ENCODE measurements at regions not wholly inside any gene's neighbourhood (a gene's known extent, or its start where the extent isn't known, plus 50 kb on each side); places are given as distances from the start of the nearest gene placed in this dataset.

GRCh38 chr5:25027061-25027460 is 382.3 kb upstream of the CDH10 start:
- Histone ChIP-seq H3K4me2 (ENCODE audit: low read length) (no peak overlapping the region), H3K4me3 (ENCODE audit: low read depth, low read length, poor library complexity, severe bottlenecking) (no peak overlapping the region), H3K9me2 (ENCODE audit: insufficient read depth, low read length) (no peaks in the 10 kb centered on the region), H3K4me1 (ENCODE audit: insufficient read depth, low read length, poor library complexity, severe bottlenecking) (no peaks in the 10 kb centered on the region), H3K27ac (ENCODE audit: low read depth, low read length, poor library complexity, severe bottlenecking) (no peak overlapping the region), H3K79me2 (ENCODE audit: insufficient read depth, low read depth, low read length) (no peaks in the 10 kb centered on the region), H2AFZ (ENCODE audit: low read length) (no peak overlapping the region), H4K20me1 (ENCODE audit: insufficient read depth, low read length) (no peaks in the 10 kb centered on the region), H3K9me3 (ENCODE audit: low read length) (0 out of 2 replicates have a peak, but pooled peaks cover 6% of the 10 kb centered on the region), H3K36me3 (ENCODE audit: insufficient read depth, low read length) (no peaks in the 10 kb centered on the region)
- no TSS peak for BruUV-seq (replicated peaks)
- TF ChIP-seq CTCF (conservative IDR thresholded peaks at IDR 0.05; ENCODE audit: low read length) (no peak), EZH2phosphoT487 (IDR thresholded peaks at IDR 0.05; ENCODE audit: borderline replicate concordance, low read depth, low read length) (no peak)
- ChIA-PET CTCF (ENCODE audit: unreplicated experiment) (no interaction called here), POLR2A (interaction anchor here (1.1 kb wide), 1 partner anchor 33 kb away, joined by 3 read pairs; no protein-coding TSS in a partner anchor)
- intact Hi-C loops (cut with micrococcal nuclease; ENCODE audit: unreplicated experiment) = no loop called here
- no peak for DNase-seq (ENCODE audit: low spot score)

DNA sequence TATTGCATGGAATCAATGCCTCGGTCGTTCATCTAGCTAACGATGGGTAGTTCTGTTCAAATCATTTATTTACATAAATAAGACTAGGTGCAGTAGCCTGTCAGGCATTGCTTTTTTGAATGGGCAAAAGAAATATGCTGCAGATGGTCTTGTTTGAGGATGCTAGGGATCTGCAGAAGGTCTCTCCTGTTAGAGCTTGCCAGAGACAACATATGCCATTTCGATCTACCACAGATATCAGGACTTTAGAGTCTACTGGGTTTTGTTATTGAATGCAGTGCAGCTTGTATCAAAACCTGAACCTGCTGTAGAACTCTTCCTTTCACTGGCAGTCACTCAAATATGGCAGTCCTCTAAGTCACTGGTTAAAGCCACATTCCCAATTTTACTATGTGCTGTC is 381.1 kb upstream of the CDH10 start:
- H3K4me1 ChIP-seq (ENCODE audit: insufficient read depth, low read length, poor library complexity, severe bottlenecking) = no peaks in the 10 kb centered on the region
- H3K4me3 ChIP-seq (ENCODE audit: low read depth, low read length, poor library complexity, severe bottlenecking) = no peak overlapping the region
- H2AFZ ChIP-seq (ENCODE audit: low read length) = no peak overlapping the region
- H3K4me2 ChIP-seq (ENCODE audit: low read length) = no peak overlapping the region
- no peaks in the 10 kb centered on the region for H3K36me3 ChIP-seq (ENCODE audit: insufficient read depth, low read length)
- ChIA-PET CTCF (ENCODE audit: unreplicated experiment) (no interaction called here), POLR2A (interaction anchor here (1.1 kb wide), 1 partner anchor 34 kb away, joined by 3 read pairs; no protein-coding TSS in a partner anchor)
- no TSS peak for BruUV-seq (replicated peaks)
- H3K9me2 ChIP-seq (ENCODE audit: insufficient read depth, low read length) = no peaks in the 10 kb centered on the region
- TF ChIP-seq EZH2phosphoT487 (IDR thresholded peaks at IDR 0.05; ENCODE audit: borderline replicate concordance, low read depth, low read length) (no peak), CTCF (conservative IDR thresholded peaks at IDR 0.05; ENCODE audit: low read length) (no peak)
- no peaks in the 10 kb centered on the region for H3K79me2 ChIP-seq (ENCODE audit: insufficient read depth, low read depth, low read length)
- intact Hi-C loops (cut with micrococcal nuclease; ENCODE audit: unreplicated experiment) = no loop called here
- 0 out of 2 replicates have a peak, but pooled peaks cover 6% of the 10 kb centered on the region for H3K9me3 ChIP-seq (ENCODE audit: low read length)
- no peak overlapping the region for H3K27ac ChIP-seq (ENCODE audit: low read depth, low read length, poor library complexity, severe bottlenecking)
- H4K20me1 ChIP-seq (ENCODE audit: insufficient read depth, low read length) = no peaks in the 10 kb centered on the region
- DNase-seq (ENCODE audit: low spot score) = no peak

DNA sequence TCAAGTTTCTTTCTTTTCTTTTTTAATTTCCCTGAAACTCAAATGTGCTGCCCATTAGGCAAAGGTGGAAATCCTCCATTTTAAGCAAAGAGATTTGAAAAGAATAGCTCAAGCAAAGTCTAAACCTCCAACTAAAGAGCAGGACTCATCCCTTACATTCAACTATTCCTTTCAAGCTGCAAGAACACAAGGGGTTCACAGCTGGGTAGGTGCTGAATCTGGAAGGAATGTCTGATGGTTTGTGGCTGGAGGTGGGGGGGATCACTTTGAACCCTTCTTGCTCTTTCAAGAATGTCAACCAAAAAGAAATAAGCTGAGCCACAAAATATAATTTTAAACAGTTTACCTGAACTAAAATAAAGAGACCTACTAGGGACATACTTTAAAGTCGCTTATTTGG is 375.7 kb upstream of the CDH10 start:
- H3K4me2 ChIP-seq (ENCODE audit: low read length) = no peak overlapping the region
- BruUV-seq (replicated peaks) = no TSS peak
- CTCF ChIA-PET (ENCODE audit: unreplicated experiment) = no interaction called here
- H3K27ac ChIP-seq (ENCODE audit: low read depth, low read length, poor library complexity, severe bottlenecking) = no peak overlapping the region
- no peaks in the 10 kb centered on the region for H3K4me1 ChIP-seq (ENCODE audit: insufficient read depth, low read length, poor library complexity, severe bottlenecking)
- H2AFZ ChIP-seq (ENCODE audit: low read length) = no peak overlapping the region
- TF ChIP-seq CTCF (conservative IDR thresholded peaks at IDR 0.05; ENCODE audit: low read length) = no peak
- TF ChIP-seq EZH2phosphoT487 (IDR thresholded peaks at IDR 0.05; ENCODE audit: borderline replicate concordance, low read depth, low read length) = no peak
- no peak overlapping the region for H3K4me3 ChIP-seq (ENCODE audit: low read depth, low read length, poor library complexity, severe bottlenecking)
- POLR2A ChIA-PET = no interaction called here
- H3K9me2 ChIP-seq (ENCODE audit: insufficient read depth, low read length) = no peaks in the 10 kb centered on the region
- no peaks in the 10 kb centered on the region for H3K36me3 ChIP-seq (ENCODE audit: insufficient read depth, low read length)
- no peak for DNase-seq (ENCODE audit: low spot score)
- intact Hi-C loops (cut with micrococcal nuclease; ENCODE audit: unreplicated experiment) = no loop called here
- no peaks in the 10 kb centered on the region for H3K79me2 ChIP-seq (ENCODE audit: insufficient read depth, low read depth, low read length)
- H3K9me3 ChIP-seq (ENCODE audit: low read length) = no peaks in the 10 kb centered on the region
- H4K20me1 ChIP-seq (ENCODE audit: insufficient read depth, low read length) = no peaks in the 10 kb centered on the region

Data from OCI-LY7 (cell line).